WERI-Rb-1 (cell line): ENCODE measurements at regions not wholly inside any gene's neighbourhood (a gene's known extent, or its start where the extent isn't known, plus 50 kb on each side); places are given as distances from the start of the nearest gene placed in this dataset.
"Not testable (repeated sequence)": the region's sequence is repeated elsewhere in the genome, so short reads cannot be mapped to it uniquely, and the experiment has no call there.

Experiments
- DNase-seq: peaks from one replicate; pipeline ENCODE4 v3.0.0-alpha.2; 2020
- H3K27ac ChIP-seq: fragments of 250-450 bp; sonication (Bioruptor Pico); 2 replicates; pipeline ENCODE4 v1.5.1; 2020; ENCODE audit warnings: mild to moderate bottlenecking, moderate library complexity
- H3K27me3 ChIP-seq: fragments of 250-450 bp; sonication (Bioruptor Pico); 2 replicates; pipeline ENCODE4 v1.5.1; 2021; ENCODE audit warnings: mild to moderate bottlenecking, low read depth, moderate library complexity; ENCODE audit not compliant: insufficient read depth, severe bottlenecking
- H3K36me3 ChIP-seq: fragments of 250-450 bp; sonication (Bioruptor Pico); 2 replicates; pipeline ENCODE4 v1.5.1; 2020; ENCODE audit warnings: mild to moderate bottlenecking, moderate library complexity
- H3K4me3 ChIP-seq: 2 replicates; pipeline ENCODE4 v1.5.1; 2011; ENCODE audit warnings: low read depth, mild to moderate bottlenecking, control low read depth, low read length
- H3K9me3 ChIP-seq: fragments of 250-450 bp; sonication (Bioruptor Pico); 2 replicates; pipeline ENCODE4 v1.5.1; 2021; ENCODE audit warnings: mild to moderate bottlenecking, moderate library complexity; ENCODE audit not compliant: severe bottlenecking
- TF ChIP-seq, protein P1 (sequence below): IDR thresholded peaks from 2 replicates; pipeline ENCODE4 v1.5.1; 2011; ENCODE audit warnings: low read depth, mild to moderate bottlenecking, control low read depth, inconsistent platforms, low read length

DNA sequence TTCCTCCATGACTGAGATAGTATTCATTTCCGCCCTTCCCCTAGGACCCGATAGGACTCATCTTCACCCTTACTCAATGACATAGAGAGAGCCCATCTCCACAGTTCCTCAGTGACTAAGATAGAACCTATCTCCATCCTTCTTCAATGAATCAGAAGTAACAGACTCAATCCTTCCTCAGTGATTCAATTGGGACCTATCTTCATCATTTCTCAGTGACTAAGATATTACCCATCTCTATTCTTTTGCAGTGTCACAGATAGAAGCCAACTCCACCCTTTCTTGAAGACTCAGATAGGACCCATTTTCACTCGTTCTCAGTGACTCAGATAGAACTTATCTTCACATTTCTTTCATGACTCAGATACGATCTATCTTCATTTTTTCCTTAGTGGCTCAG is 164.6 kb downstream of the FBXO4 start:
- Histone ChIP-seq H3K27ac (no peak overlapping the region), H3K36me3 (no peaks in the 10 kb centered on the region), H3K9me3 (no peaks in the 10 kb centered on the region), H3K27me3 (peaks cover 41% of the 10 kb centered on the region), H3K4me3 (no peak overlapping the region)
- TF ChIP-seq, protein P1, sequence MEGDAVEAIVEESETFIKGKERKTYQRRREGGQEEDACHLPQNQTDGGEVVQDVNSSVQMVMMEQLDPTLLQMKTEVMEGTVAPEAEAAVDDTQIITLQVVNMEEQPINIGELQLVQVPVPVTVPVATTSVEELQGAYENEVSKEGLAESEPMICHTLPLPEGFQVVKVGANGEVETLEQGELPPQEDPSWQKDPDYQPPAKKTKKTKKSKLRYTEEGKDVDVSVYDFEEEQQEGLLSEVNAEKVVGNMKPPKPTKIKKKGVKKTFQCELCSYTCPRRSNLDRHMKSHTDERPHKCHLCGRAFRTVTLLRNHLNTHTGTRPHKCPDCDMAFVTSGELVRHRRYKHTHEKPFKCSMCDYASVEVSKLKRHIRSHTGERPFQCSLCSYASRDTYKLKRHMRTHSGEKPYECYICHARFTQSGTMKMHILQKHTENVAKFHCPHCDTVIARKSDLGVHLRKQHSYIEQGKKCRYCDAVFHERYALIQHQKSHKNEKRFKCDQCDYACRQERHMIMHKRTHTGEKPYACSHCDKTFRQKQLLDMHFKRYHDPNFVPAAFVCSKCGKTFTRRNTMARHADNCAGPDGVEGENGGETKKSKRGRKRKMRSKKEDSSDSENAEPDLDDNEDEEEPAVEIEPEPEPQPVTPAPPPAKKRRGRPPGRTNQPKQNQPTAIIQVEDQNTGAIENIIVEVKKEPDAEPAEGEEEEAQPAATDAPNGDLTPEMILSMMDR, result no peak
- DNase-seq, result no peak

DNA sequence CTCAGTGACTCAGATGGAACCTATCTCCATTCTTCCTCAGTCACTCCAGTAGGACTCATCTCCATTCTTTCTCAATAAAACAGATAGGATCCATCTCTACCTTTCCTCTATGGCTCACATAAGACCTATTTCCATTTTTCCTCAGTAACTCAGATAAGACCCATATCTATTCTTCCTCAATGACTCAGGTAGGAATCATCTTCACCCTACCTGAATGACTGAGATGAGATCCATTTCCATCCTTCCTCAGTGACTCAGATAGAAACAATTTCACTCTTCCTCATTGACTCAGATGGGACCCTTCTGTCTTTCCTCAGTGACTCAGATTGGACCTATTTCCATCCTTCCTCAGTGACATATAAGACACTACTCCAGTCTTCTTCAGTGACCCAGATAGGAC is 165.1 kb downstream of the FBXO4 start:
- Histone ChIP-seq H3K27me3 (peaks cover 44% of the 10 kb centered on the region), H3K27ac (no peak overlapping the region), H3K4me3 (no peak overlapping the region), H3K9me3 (no peaks in the 10 kb centered on the region), H3K36me3 (no peaks in the 10 kb centered on the region)
- DNase-seq, result no peak
- TF ChIP-seq, protein P1, result no peak

DNA sequence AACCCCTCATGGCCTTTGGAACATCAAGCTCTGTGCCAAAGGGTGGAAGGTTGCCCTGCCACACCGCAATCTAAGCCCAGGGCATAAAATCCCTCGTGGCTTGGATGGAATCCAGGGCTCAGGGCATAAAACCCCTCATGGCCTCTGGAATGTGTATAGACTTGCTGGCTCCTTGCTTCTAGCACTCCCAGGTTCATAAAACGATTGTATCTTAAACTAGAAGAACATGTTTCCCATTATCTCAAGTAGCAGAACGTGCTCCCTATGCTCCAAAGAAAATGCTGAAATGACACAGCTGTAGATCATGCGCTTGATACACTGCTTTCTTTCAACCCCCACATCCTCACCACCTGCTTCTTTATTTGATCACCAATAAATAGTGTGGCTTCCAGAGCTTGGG is 174.8 kb downstream of the FBXO4 start:
- peaks cover 21% of the 10 kb centered on the region for H3K27me3 ChIP-seq
- H3K9me3 ChIP-seq, H3K4me3 ChIP-seq, H3K27ac ChIP-seq, DNase-seq, H3K36me3 ChIP-seq: not testable (repeated sequence)

DNA sequence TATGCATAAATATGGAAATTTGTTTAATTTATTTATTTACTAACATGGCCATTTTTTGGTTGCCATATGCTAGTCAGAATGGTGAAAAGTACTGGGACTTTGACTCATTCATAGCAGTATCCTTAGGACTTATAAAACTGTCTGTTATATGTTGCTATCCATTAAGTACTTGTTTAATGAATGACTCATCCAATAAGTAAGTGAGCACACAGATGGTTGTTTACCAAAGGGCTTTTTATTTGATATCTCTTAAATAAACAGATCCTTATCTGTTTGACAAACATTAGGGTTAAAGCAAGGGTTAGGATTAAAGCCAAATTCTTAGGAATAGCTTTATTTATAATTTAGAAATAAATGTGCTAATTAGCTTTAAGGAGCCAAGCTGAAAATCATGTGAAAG is 183.4 kb downstream of the FBXO4 start:
- TF ChIP-seq, protein P1, result no peak
- Histone ChIP-seq H3K36me3 (no peaks in the 10 kb centered on the region), H3K4me3 (no peak overlapping the region), H3K27ac (no peak overlapping the region), H3K27me3 (peaks cover 11% of the 10 kb centered on the region), H3K9me3 (no peaks in the 10 kb centered on the region)
- no peak for DNase-seq

DNA sequence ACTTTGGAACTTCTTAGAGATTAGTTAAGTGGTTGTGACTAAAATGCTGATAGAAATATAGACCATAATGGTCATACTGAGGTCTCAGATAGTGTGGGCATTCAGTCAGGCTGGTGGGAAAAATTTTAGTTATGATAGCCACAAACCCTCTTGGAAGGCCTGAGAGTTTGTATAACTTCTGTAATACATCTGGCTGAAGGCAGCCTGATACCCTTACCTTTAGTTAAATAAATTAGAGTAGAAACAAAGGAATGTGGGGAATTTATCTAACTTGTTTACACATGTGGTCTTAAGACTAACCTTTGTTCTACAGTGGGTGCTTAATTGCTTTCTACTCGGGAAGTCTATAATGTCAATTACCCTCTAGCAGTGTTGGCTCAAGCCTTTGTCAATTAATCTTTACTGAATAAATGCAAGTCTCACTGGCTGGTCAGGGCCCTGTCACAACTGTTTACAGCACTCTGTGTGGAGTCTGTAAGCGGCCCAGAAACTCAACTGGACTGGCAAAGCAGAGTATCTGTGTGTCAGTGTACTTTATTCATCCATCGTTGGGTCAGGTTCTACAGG is 184.0 kb downstream of the FBXO4 start:
- Histone ChIP-seq H3K36me3 (no peaks in the 10 kb centered on the region), H3K27me3 (peaks cover 8% of the 10 kb centered on the region), H3K4me3 (no peak overlapping the region), H3K9me3 (no peaks in the 10 kb centered on the region), H3K27ac (no peak overlapping the region)
- no peak for DNase-seq
- TF ChIP-seq, protein P1, result no peak

DNA sequence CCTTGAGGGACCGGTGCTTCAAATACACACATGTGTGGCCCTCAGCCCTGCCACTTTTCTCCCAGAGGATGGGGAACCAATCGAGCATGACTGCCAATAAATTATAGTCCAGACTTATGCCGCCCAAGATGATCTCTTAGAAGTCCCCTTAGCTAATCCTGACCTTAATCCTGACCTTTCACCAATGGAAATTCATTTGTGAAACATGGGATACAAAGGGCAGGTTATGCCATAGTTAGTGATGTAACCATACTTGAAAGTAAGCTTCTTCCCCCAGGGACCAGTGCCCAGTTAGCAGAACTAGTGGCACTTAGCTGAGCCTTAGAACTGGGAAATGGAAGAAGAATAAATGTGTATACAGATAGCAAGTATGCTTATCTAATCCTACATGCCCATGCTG is 190.6 kb downstream of the FBXO4 start:
- not testable (repeated sequence) for H3K36me3 ChIP-seq, DNase-seq

DNA sequence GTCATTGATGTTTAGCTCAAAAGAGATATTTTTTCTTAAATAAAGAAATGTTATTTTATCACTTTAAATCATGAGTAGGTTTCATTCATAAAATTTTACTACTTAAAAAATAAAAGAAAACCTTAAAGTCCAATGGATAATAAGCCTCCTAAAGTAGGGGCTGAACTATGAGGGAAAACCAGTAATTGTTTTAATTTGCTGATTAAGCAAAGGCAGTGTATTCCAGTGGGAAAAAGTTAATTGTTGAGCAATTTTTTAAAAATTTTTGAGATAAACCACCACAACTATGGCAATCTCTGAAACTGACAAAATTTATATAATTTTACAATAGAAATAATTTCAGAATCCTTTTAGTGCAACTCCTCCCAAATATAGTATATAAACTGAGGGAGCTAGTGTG is 195.0 kb downstream of the FBXO4 start:
- Histone ChIP-seq H3K4me3 (no peak overlapping the region), H3K27me3 (peaks cover 32% of the 10 kb centered on the region), H3K9me3 (no peaks in the 10 kb centered on the region), H3K27ac (no peak overlapping the region), H3K36me3 (no peaks in the 10 kb centered on the region)
- TF ChIP-seq, protein P1, result no peak
- DNase-seq, result no peak

More for the DNA sequence above, 190.6 kb downstream of the FBXO4 start:
- not testable (repeated sequence) for H3K27ac ChIP-seq, H3K4me3 ChIP-seq, H3K9me3 ChIP-seq
- H3K27me3 ChIP-seq, result peaks cover 19% of the 10 kb centered on the region
